Renal cortex interstitium (tissue), 11 donors: ENCODE measurements at regions not wholly inside any gene's neighbourhood (a gene's known extent, or its start where the extent isn't known, plus 50 kb on each side); places are given as distances from the start of the nearest gene placed in this dataset.

Experiments
- DNase-seq, 11 donors: peaks; one replicate each; pipeline ENCODE4 v3.0.0-alpha.2; 2013; ENCODE audit warnings: low read depth in 9 of 11, low spot score in 4 of 11; ENCODE audit errors: extremely low read depth in 1 of 11

- no peak for DNase-seq
These were observed 327.7 kb upstream of the ALCAM start for GRCh38 chr3:105039004-105039403.

- no peak for DNase-seq
These were observed 326.6 kb upstream of the ALCAM start for GRCh38 chr3:105040026-105040622.

- no peak for DNase-seq
These were observed 324.1 kb upstream of the ALCAM start for GRCh38 chr3:105042586-105042985.

- no peak for DNase-seq
These were observed 315.6 kb upstream of the ALCAM start for GRCh38 chr3:105051111-105051510.

GRCh38 chr3:105051972-105052371 lies 314.7 kb upstream of the ALCAM start:
- DNase-seq: no peak

- peak in 4 of 11 donors; percentile 3 to 10 (median 6) for DNase-seq
These were observed 303.9 kb upstream of the ALCAM start for GRCh38 chr3:105062853-105063252.

GRCh38 chr3:105065895-105066839 lies 300.5 kb upstream of the ALCAM start:
- no peak for DNase-seq

GRCh38 chr3:105067361-105067760 lies 299.3 kb upstream of the ALCAM start:
- DNase-seq: no peak

- no peak for DNase-seq
These were observed 289.5 kb upstream of the ALCAM start for GRCh38 chr3:105077060-105077822.

- no peak for DNase-seq
These were observed 282.8 kb upstream of the ALCAM start for GRCh38 chr3:105083945-105084344.

GRCh38 chr3:105085506-105085905 lies 281.2 kb upstream of the ALCAM start:
- no peak for DNase-seq

GRCh38 chr3:105093371-105094252 lies 273.1 kb upstream of the ALCAM start:
- no peak for DNase-seq

- no peak for DNase-seq
These were observed 272.1 kb upstream of the ALCAM start for GRCh38 chr3:105094588-105094987.

GRCh38 chr3:105096071-105096470 lies 270.6 kb upstream of the ALCAM start:
- peak in 3 of 11 donors; percentile 3 to 8 (median 3) for DNase-seq

- DNase-seq: no peak
These were observed 265.1 kb upstream of the ALCAM start for GRCh38 chr3:105101603-105102002.

- no peak for DNase-seq
These were observed 263.6 kb upstream of the ALCAM start for GRCh38 chr3:105103139-105103538.

- DNase-seq: no peak
These were observed 257.9 kb upstream of the ALCAM start for GRCh38 chr3:105108823-105109222.

- no peak for DNase-seq
These were observed 247.8 kb upstream of the ALCAM start for GRCh38 chr3:105118905-105119304.

- no peak for DNase-seq
These were observed 246.8 kb upstream of the ALCAM start for GRCh38 chr3:105119801-105120340.
